AG09309 (cell line): ENCODE measurements at regions not wholly inside any gene's neighbourhood (a gene's known extent, or its start where the extent isn't known, plus 50 kb on each side); places are given as distances from the start of the nearest gene placed in this dataset.

Experiments used
- DNase-seq: peaks from one replicate; pipeline ENCODE4 v3.0.0-alpha.2; 2010; ENCODE audit warnings: low read depth
- H3K4me3 ChIP-seq: 2 replicates; pipeline ENCODE4 v1.5.1; 2011; ENCODE audit warnings: mild to moderate bottlenecking, low read depth, low read length, moderate library complexity; ENCODE audit not compliant: control insufficient read depth
- CTCF ChIP-seq: IDR thresholded peaks from 2 replicates; pipeline ENCODE4 v1.5.1; 2011; ENCODE audit warnings: mild to moderate bottlenecking, low read depth, low read length, inconsistent platforms; ENCODE audit not compliant: insufficient read depth, control insufficient read depth; ENCODE audit errors: missing control alignments

DNA sequence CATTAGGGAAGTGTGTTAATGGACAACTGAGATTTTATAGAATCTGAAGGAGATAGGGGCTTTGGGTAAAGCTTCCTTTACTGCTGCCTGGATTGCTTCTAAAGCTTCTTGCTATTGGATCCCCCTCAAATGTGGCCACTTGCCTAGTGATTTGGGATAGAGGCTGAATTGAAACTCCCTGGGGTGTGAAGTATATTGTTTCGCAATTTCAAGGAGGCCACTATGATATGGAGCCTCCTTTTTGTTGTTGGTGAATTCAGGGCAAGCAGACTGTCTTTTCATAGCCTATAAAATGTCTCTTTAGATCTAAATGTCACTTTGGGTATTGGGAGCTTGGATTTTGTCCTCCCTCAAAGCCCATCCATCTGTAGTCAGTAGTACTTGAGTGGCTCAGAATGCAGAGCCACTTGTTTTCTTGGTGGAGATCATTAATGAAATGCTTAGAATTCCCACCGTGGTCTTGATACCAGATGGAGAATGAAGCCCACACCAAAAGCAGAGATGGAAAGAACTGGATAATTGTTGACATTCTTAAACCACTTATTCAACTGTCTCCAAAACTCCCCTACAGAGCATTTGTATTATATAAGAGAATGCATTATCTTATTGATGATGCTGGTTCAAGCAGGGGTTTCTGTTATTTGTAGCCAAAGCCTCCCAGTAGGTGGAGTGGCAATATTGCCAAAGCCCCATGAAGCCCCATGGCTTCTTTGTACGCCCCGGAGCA is 144.3 kb upstream of the KCNE2 start:
- no peak for TF ChIP-seq CTCF
- H3K4me3 ChIP-seq = no peak overlapping the region
- DNase-seq = no peak

GRCh38 chr21:34220556-34221195 is 143.1 kb upstream of the KCNE2 start:
- DNase-seq = no peak
- H3K4me3 ChIP-seq = no peak overlapping the region
- TF ChIP-seq CTCF = no peak

DNA sequence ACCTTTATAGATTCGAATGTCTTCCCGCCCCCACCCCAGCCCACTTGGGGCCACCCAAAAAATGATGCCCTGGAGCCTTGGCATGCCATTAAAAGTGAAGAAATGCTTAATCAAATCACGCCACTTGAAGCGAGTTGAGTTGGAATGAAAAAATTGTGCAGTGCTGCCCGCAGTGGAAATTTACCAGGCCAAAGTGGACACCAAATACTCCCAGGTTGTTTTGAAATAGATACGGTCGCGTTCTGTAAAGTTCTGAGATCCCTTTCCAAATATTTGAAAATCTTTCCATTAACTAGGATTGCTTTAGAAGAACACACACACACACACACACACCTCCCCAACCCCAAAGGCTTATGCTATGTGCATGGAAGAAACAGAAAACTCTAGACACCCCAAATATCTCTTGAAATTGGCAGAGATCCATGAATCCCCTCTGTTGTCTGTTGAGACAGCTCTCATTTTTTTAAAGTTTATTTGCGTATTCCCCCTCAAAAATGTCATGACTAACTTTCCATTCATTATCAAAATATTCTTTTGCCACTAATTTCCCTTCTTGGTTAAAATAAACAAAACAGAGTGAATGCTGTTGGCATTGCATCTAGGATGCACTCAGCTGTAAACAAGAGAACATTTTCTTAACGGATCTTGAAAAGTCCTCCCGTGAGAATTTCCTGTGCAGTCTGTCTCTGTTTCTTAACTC is 142.3 kb upstream of the KCNE2 start:
- H3K4me3 ChIP-seq = no peak overlapping the region
- TF ChIP-seq CTCF = no peak
- no peak for DNase-seq

DNA sequence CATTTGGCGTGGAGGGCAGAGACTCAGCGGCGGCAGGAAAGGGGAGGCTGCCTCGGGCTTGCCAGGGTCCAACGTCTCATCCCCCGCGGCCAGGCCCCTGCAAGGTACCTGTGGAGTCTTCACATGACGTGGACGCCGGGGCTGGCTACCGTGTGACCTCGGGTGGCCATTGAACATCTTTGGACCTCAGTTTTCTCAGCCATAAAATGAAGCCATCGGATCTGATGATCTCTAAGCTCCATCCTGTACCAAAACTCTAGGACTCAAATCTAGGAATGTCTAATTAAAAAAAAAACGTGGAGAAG is 141.8 kb upstream of the KCNE2 start:
- H3K4me3 ChIP-seq = no peak overlapping the region
- DNase-seq = no peak
- TF ChIP-seq CTCF = no peak

GRCh38 chr21:34223376-34223775 is 140.4 kb upstream of the KCNE2 start:
- TF ChIP-seq CTCF = no peak
- no peak overlapping the region for H3K4me3 ChIP-seq
- no peak for DNase-seq

DNA sequence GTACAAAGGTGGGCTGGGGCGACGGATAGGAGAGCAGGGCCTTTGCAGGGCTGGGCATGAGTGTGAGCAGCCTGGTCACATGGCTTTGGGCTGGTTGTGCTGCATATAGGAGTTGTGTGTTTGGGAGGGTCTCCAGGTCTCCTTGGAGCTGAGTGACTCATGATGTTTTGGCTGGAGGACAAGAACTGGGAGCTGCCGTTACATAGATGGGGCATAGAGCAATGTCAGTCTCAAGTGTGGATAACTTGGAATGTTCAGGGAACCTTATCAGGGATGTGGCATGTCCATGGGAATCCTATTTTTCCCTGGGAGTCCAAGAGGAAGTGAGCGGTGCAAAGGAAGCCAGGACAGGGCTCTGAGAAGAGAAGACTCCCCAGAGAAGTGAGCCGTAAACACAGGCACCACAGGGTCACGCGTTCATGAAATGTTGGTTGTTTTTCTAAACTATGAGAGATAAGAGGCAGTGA is 136.4 kb upstream of the KCNE2 start:
- no peak for TF ChIP-seq CTCF
- no peak for DNase-seq
- no peak overlapping the region for H3K4me3 ChIP-seq
